ENCODE measurements at regions not wholly inside any gene's neighbourhood (a gene's known extent, or its start where the extent isn't known, plus 50 kb on each side); places are given as distances from the start of the nearest gene placed in this dataset.
"Not testable (repeated sequence)": the region's sequence is repeated elsewhere in the genome, so short reads cannot be mapped to it uniquely, and the experiment has no call there.

DNA sequence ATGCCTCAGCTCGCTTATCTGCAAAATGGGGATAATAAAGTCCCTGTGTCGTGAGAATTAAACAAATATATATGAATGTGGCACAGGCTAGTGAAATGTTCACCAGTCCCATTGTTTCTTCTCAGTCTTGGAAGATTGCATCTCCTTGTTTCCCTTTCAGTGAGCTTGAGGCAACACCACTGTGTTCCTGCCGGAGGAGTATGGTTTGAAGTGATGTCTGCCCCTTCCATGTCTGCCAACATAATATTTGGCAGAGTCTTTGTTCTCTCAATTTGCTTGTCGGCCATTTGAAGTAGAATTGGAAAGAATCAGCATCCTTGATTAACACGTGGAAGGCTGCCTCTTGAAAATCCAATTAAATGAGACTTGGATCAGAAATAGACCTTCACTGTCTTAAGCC is 1088.5 kb upstream of the INTU start:
- H3K36me3 ChIP-seq, result no peaks in the 10 kb centered on the region
- no peak overlapping the region for H3K27ac ChIP-seq
- no peaks in the 10 kb centered on the region for H3K27me3 ChIP-seq
- H3K9me3 ChIP-seq (replicated peaks), result no peaks in the 10 kb centered on the region
- H3K4me1 ChIP-seq, result peaks cover 19% of the 10 kb centered on the region
- no peak overlapping the region for H3K4me3 ChIP-seq
- no peak for DNase-seq

DNA sequence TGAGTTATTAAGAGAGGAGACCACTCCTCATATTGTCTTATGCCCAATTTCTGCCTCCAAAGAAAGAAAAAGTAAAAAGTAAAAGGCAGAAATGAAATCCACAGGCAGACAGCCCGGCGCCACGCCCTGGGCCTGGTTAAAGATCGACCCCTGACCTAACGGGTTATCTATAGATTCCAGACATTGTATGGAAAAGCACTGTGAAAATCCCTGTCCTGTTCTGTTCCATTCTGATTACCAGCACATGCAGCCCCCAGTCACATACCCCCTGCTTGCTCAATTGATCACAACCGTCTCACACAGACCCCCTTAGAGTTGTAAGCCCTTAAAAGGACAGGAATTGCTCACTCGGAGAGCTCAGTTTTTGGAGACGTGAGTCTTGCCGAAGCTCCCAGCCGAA is 1086.6 kb upstream of the INTU start:
- H3K4me1 ChIP-seq, result peaks cover 19% of the 10 kb centered on the region
- H3K9me3 ChIP-seq (replicated peaks); H3K4me3 ChIP-seq; DNase-seq; H3K36me3 ChIP-seq; H3K27me3 ChIP-seq; H3K27ac ChIP-seq: not testable (repeated sequence)

DNA sequence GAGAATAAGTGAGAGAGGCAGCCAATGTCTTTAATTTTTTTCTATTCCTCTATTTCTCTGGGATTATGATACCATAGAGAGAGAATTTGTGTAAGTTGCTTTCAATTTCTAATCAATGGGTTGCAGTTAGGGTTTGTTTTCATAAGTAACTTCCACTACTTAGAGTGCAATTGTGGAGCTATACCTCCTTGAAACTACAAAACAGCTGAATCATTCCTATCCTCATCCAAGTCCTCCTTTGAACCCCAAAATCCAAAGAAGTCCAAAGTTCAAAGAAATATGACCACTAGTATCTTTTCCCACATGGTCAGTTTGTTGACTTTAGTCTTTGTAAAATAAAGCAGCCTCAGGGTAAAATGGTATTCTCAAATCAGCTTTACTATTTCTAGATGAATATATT is 1085.4 kb upstream of the INTU start:
- no peak overlapping the region for H3K4me3 ChIP-seq
- no peak overlapping the region for H3K27ac ChIP-seq
- no peaks in the 10 kb centered on the region for H3K9me3 ChIP-seq (replicated peaks)
- no peaks in the 10 kb centered on the region for H3K27me3 ChIP-seq
- no peaks in the 10 kb centered on the region for H3K36me3 ChIP-seq
- no peak for DNase-seq
- peaks cover 9% of the 10 kb centered on the region for H3K4me1 ChIP-seq

DNA sequence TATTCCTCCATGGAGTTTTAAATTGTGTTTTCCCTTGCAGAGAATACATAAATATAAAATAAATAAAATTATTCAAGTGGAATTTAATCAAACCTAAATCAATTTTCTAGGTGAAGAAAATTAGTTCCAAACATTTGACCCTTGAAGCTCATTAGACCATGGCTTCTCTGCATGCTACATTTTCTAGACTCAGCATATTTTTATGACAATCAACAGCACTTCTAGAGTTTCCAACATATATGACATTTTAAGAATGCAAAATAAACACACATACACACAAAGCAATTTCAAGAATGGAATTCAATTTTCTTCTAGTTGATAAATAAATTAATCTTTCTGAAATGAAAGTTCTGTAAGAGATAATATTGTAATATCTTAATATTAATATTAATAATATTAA is 1083.9 kb upstream of the INTU start:
- no peaks in the 10 kb centered on the region for H3K4me1 ChIP-seq
- H3K9me3 ChIP-seq (replicated peaks), result no peaks in the 10 kb centered on the region
- H3K36me3 ChIP-seq, result no peaks in the 10 kb centered on the region
- DNase-seq, result no peak
- no peak overlapping the region for H3K4me3 ChIP-seq
- H3K27me3 ChIP-seq, result no peaks in the 10 kb centered on the region
- no peak overlapping the region for H3K27ac ChIP-seq

- H3K36me3 ChIP-seq, result no peaks in the 10 kb centered on the region
- H3K27me3 ChIP-seq, result no peaks in the 10 kb centered on the region
- no peaks in the 10 kb centered on the region for H3K4me1 ChIP-seq
- no peak overlapping the region for H3K27ac ChIP-seq
- no peak overlapping the region for H3K4me3 ChIP-seq
- DNase-seq, result no peak
- H3K9me3 ChIP-seq (replicated peaks), result no peaks in the 10 kb centered on the region
Observed at GRCh38 chr4:126552321-126552720, 1080.4 kb upstream of the INTU start.

DNA sequence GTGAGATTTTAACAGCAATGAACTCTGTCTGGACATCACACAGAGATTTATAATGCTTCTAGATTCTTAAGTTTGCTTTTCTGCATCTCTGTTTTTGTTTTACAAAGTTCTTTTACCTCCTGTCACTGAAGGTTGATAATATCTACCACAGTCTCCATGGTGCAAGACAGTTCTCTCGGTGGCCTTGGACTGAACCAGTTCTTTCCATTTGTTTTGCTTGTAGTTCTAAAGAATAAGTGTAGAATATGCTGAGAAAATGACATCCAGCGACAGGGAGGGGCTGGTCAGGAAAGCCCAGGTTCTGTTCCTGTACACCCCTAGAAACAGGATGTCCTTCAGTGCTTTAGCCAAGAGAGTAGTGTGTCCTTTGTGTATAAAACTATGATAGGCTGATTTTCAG is 1079.5 kb upstream of the INTU start:
- H3K4me1 ChIP-seq, result peaks cover 1% of the 10 kb centered on the region; the same call in 1 of the 2 replicates
- no peaks in the 10 kb centered on the region for H3K27me3 ChIP-seq
- H3K9me3 ChIP-seq (replicated peaks), result no peaks in the 10 kb centered on the region
- H3K27ac ChIP-seq, result no peak overlapping the region
- no peak for DNase-seq
- no peak overlapping the region for H3K4me3 ChIP-seq
- no peaks in the 10 kb centered on the region for H3K36me3 ChIP-seq

- no peak overlapping the region for H3K4me3 ChIP-seq
- no peaks in the 10 kb centered on the region for H3K9me3 ChIP-seq (replicated peaks)
- H3K36me3 ChIP-seq, result peaks cover 4% of the 10 kb centered on the region; the same call in 1 of the 2 replicates
- no peaks in the 10 kb centered on the region for H3K27me3 ChIP-seq
- H3K27ac ChIP-seq, result peak overlapping the region; percentile 9; the same call in 1 of the 2 replicates
- DNase-seq, result peak; percentile 54 to 79
- peaks cover 20% of the 10 kb centered on the region for H3K4me1 ChIP-seq
Observed at GRCh38 chr4:126558596-126558995, 1074.2 kb upstream of the INTU start.

DNA sequence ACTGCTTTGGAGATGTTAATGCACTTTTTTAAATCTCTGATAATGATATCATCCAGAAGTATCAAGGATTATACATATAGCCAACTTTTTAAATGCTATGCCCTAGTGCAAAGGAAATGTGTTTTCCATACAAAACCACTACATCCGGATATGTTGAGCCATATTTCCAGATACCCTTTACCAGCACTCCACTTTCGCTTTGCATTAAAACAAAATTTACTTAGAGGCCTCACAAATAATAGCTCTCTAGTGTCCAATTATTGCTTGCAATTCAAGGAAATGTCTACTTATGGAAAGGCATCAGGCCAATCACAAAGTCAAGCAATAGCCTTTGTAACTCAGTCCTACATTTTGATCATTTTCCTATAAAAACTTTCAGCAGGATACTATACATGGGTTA is 1072.8 kb upstream of the INTU start:
- no peak for DNase-seq
- no peak overlapping the region for H3K27ac ChIP-seq
- H3K4me3 ChIP-seq, result no peak overlapping the region
- H3K4me1 ChIP-seq, result peaks cover 20% of the 10 kb centered on the region
- H3K9me3 ChIP-seq (replicated peaks), result no peaks in the 10 kb centered on the region; the same call in 1 of the 2 replicates
- peaks cover 4% of the 10 kb centered on the region; the same call in 1 of the 2 replicates for H3K36me3 ChIP-seq
- H3K27me3 ChIP-seq, result no peaks in the 10 kb centered on the region

DNA sequence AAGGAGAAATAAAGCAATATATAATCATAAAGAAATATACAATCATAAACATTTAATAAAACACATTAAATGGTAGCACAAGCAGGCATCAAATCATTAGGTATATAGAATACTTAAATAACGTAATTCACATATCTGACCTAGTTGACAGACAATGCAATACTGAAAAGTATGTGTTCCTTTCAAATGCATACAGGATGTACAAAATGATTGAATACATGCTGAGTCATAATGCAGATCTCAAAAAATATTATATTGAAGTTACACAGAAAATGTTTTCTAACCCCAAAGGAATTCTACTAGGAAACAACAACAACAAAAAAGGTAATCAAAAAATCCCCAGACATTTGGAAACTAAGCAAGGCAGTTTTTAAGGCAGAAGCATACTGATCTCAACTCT is 1072.0 kb upstream of the INTU start:
- DNase-seq, result no peak
- H3K27me3 ChIP-seq, result no peaks in the 10 kb centered on the region
- no peak overlapping the region for H3K4me3 ChIP-seq
- peaks cover 20% of the 10 kb centered on the region for H3K4me1 ChIP-seq
- H3K36me3 ChIP-seq, result peaks cover 4% of the 10 kb centered on the region; the same call in 1 of the 2 replicates
- no peak overlapping the region for H3K27ac ChIP-seq
- no peaks in the 10 kb centered on the region; the same call in 1 of the 2 replicates for H3K9me3 ChIP-seq (replicated peaks)

DNA sequence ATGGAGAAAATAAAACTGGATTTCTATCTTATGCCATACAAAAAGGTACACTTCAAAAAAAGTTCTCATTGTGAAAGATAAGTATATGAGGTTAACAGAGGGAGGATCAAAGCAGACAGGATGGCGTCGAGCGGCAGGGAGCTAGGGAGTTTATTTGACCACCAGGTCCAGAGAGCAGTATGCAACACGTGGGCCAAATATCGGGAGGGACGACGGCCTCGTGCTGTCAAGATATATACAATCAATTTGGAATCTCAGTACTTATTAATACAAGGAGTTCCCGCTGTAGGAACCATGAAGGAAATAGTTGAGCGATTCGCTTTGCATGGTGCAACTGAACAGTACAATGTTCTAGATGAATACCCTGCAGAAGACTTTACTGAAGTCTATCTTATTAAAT is 1069.4 kb upstream of the INTU start:
- peaks cover 4% of the 10 kb centered on the region; the same call in 1 of the 2 replicates for H3K36me3 ChIP-seq
- H3K9me3 ChIP-seq (replicated peaks), result no peaks in the 10 kb centered on the region; the same call in 1 of the 2 replicates
- no peak for DNase-seq
- H3K4me1 ChIP-seq, result peaks cover 17% of the 10 kb centered on the region
- H3K27me3 ChIP-seq, result no peaks in the 10 kb centered on the region
- H3K27ac ChIP-seq, result no peak overlapping the region
- H3K4me3 ChIP-seq, result no peak overlapping the region

GRCh38 chr4:126564283-126564854 is 1068.4 kb upstream of the INTU start:
- Histone ChIP-seq H3K4me1 (peaks cover 12% of the 10 kb centered on the region), H3K9me3 (replicated peaks) (no peaks in the 10 kb centered on the region; the same call in 1 of the 2 replicates), H3K36me3 (peaks cover 4% of the 10 kb centered on the region; the same call in 1 of the 2 replicates), H3K4me3 (no peak overlapping the region), H3K27ac (no peak overlapping the region), H3K27me3 (no peaks in the 10 kb centered on the region)
- no peak for DNase-seq

- H3K9me3 ChIP-seq (replicated peaks), result no peaks in the 10 kb centered on the region; the same call in 1 of the 2 replicates
- H3K27me3 ChIP-seq, result no peaks in the 10 kb centered on the region
- H3K36me3 ChIP-seq, result no peaks in the 10 kb centered on the region; the same call in 1 of the 2 replicates
- peak; percentile 62 to 75 for DNase-seq
- H3K4me3 ChIP-seq, result peak overlapping the region; percentile 40
- peaks cover 20% of the 10 kb centered on the region for H3K4me1 ChIP-seq
- H3K27ac ChIP-seq, result peak overlapping the region; percentile 88
Observed at GRCh38 chr4:126568652-126569570, 1063.8 kb upstream of the INTU start.

DNA sequence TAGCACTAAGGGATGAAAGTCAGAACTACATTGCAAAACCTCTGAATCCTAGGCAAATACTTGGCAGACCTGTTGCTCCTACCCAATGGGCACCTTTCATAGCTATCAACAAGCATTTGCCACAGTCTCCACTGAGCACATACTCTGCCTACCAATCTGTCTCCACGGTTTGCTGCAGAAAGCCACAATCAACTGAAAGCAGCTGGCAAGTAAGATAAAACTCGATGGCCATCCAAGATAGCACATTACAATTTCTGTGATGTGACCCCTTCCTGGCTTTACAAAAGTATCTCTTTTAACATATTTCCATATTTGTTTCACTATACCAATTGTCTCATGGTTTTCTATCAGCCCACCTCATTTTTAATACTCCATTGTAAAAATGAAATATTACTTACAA is 1060.5 kb upstream of the INTU start:
- H3K4me1 ChIP-seq, result peaks cover 20% of the 10 kb centered on the region

DNA sequence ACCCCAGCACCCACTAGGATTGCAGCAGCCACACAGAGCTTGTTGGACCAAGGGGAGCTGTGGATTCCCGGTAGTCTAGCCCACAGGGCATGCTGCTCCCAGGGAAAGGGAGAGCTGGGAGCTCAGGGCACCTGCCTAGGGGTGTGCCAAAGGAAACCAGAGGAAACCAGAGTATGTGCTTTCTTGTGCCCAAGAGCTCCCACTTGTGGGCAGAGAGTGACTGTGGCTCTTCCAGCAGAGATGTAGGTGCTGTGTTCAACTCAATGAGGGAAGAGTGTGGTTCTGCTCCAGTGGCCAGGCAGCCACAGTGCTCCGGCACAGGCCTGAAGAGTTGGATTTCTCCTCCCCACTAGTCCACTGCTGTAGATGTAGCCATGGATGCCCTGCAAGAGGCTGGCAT is 1050.0 kb upstream of the INTU start:
- H3K27me3 ChIP-seq, result no peaks in the 10 kb centered on the region
- H3K9me3 ChIP-seq (replicated peaks), result peaks cover 4% of the 10 kb centered on the region; the same call in 1 of the 2 replicates
- peaks cover 5% of the 10 kb centered on the region for H3K4me1 ChIP-seq
- DNase-seq, result peak in 1 of 2 experiments; percentile 26
- H3K36me3 ChIP-seq, result no peaks in the 10 kb centered on the region
- no peak overlapping the region for H3K4me3 ChIP-seq
- no peak overlapping the region for H3K27ac ChIP-seq

More for the DNA sequence above, 1060.5 kb upstream of the INTU start:
- no peaks in the 10 kb centered on the region for H3K9me3 ChIP-seq (replicated peaks)
- no peaks in the 10 kb centered on the region for H3K27me3 ChIP-seq
- H3K36me3 ChIP-seq, result no peaks in the 10 kb centered on the region; the same call in 1 of the 2 replicates
- H3K27ac ChIP-seq, result no peak overlapping the region
- DNase-seq, result peak in 1 of 2 experiments; percentile 32
- no peak overlapping the region for H3K4me3 ChIP-seq

GRCh38 chr4:126583509-126583908 is 1049.2 kb upstream of the INTU start:
- Histone ChIP-seq H3K27ac (no peak overlapping the region), H3K9me3 (replicated peaks) (peaks cover 4% of the 10 kb centered on the region; the same call in 1 of the 2 replicates), H3K27me3 (no peaks in the 10 kb centered on the region), H3K4me1 (peaks cover 5% of the 10 kb centered on the region), H3K4me3 (no peak overlapping the region), H3K36me3 (no peaks in the 10 kb centered on the region)
- peak in 1 of 2 experiments; percentile 38 for DNase-seq

Measured in SJCRH30 (cell line).